Mesothelial cell of epicardium (in vitro differentiated cells): ENCODE measurements at regions not wholly inside any gene's neighbourhood (a gene's known extent, or its start where the extent isn't known, plus 50 kb on each side); places are given as distances from the start of the nearest gene placed in this dataset.

Experiments
- DNase-seq, 2 experiments: peaks; one replicate each; pipeline ENCODE4 v3.0.0; 2021; ENCODE audit warnings: low spot score in 2 of 2; ENCODE audit not compliant: unreplicated experiment in 2 of 2
- H3K27ac Mint-ChIP-seq: 2 replicates; pipeline ENCODE4 v1.8.0; 2021; ENCODE audit warnings: mixed read lengths
- H3K27me3 Mint-ChIP-seq: 2 replicates; pipeline ENCODE4 v1.8.0; 2021; ENCODE audit warnings: low read depth, mixed read lengths
- H3K36me3 Mint-ChIP-seq: 2 replicates; pipeline ENCODE4 v1.8.0; 2021; ENCODE audit warnings: mixed read lengths
- H3K4me1 Mint-ChIP-seq: 2 replicates; pipeline ENCODE4 v1.8.0; 2021; ENCODE audit warnings: mixed read lengths
- H3K4me3 Mint-ChIP-seq: 2 replicates; pipeline ENCODE4 v1.8.0; 2021; ENCODE audit warnings: mild to moderate bottlenecking, moderate library complexity, mixed read lengths
- H3K9me3 Mint-ChIP-seq: 2 replicates; pipeline ENCODE4 v1.8.0; 2021; ENCODE audit warnings: mixed read lengths
- TF ChIP-seq, protein P1 (sequence below): fragments of 200-600 bp; sonication (generic); IDR thresholded peaks from one replicate; pipeline ENCODE4 v1.5.0; 2021; ENCODE audit warnings: antibody characterized with exemption; ENCODE audit not compliant: unreplicated experiment

- Mint-ChIP-seq H3K27me3 (no peaks in the 10 kb centered on the region), H3K4me3 (no peak overlapping the region), H3K9me3 (no peaks in the 10 kb centered on the region), H3K4me1 (peaks cover 36% of the 10 kb centered on the region), H3K27ac (no peak overlapping the region), H3K36me3 (no peaks in the 10 kb centered on the region)
- TF ChIP-seq, protein P1, sequence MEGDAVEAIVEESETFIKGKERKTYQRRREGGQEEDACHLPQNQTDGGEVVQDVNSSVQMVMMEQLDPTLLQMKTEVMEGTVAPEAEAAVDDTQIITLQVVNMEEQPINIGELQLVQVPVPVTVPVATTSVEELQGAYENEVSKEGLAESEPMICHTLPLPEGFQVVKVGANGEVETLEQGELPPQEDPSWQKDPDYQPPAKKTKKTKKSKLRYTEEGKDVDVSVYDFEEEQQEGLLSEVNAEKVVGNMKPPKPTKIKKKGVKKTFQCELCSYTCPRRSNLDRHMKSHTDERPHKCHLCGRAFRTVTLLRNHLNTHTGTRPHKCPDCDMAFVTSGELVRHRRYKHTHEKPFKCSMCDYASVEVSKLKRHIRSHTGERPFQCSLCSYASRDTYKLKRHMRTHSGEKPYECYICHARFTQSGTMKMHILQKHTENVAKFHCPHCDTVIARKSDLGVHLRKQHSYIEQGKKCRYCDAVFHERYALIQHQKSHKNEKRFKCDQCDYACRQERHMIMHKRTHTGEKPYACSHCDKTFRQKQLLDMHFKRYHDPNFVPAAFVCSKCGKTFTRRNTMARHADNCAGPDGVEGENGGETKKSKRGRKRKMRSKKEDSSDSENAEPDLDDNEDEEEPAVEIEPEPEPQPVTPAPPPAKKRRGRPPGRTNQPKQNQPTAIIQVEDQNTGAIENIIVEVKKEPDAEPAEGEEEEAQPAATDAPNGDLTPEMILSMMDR, result no peak
- no peak for DNase-seq
These were observed 78.5 kb upstream of the FRMD4A start for GRCh38 chr10:14409247-14409646.

DNA sequence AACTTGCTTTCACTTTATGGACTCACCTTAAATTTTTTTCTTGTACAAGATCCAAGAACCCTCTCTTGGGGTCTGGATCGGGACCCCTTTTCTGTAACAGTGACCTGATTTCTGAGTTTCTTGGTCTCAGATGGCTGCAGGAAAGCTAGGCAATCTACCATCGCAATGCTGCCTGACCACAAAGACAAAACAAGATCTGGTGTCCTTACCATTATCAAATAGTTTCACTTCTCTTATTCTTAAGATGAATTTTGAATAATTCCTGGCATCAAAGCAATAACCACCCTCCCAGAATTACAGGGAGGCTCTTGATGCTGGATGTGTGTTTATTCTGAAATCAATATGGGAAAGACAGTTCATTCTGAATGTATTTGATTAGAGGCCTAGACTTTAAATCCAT is 77.4 kb upstream of the FRMD4A start:
- H3K27ac Mint-ChIP-seq, result no peak overlapping the region
- no peak overlapping the region for H3K4me3 Mint-ChIP-seq
- no peak for DNase-seq
- peaks cover 39% of the 10 kb centered on the region for H3K4me1 Mint-ChIP-seq
- no peaks in the 10 kb centered on the region for H3K27me3 Mint-ChIP-seq
- TF ChIP-seq, protein P1, result no peak
- no peaks in the 10 kb centered on the region for H3K9me3 Mint-ChIP-seq
- H3K36me3 Mint-ChIP-seq, result no peaks in the 10 kb centered on the region

DNA sequence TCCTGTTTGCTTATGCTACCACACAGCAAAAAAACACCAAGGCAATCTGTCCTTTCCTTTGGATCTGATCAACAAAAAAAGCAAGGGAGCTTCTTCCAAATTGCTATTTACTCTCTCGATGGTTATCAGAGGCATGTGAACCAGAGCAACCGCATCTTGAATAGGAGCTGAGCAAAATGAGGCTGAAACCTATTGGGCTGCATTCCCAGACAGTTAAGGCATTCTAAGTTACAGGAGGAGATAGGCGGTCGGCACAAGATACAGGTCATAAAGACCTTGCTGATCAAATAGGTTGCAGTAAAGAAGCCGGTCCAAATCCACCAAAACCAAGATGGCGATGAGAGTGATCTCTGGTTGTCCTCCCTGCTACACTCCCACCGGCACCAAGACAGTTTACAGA is 76.8 kb upstream of the FRMD4A start:
- DNase-seq, result no peak
- Mint-ChIP-seq H3K27ac (peak overlapping the region; percentile 79), H3K4me1 (peaks cover 41% of the 10 kb centered on the region), H3K36me3 (no peaks in the 10 kb centered on the region), H3K27me3 (no peaks in the 10 kb centered on the region), H3K9me3 (no peaks in the 10 kb centered on the region), H3K4me3 (no peak overlapping the region)
- TF ChIP-seq, protein P1, result no peak

GRCh38 chr10:14405076-14406065 is 74.6 kb upstream of the FRMD4A start:
- DNase-seq, result no peak
- no peak overlapping the region for H3K4me3 Mint-ChIP-seq
- peaks cover 41% of the 10 kb centered on the region for H3K4me1 Mint-ChIP-seq

GRCh38 chr10:14403881-14404623 is 73.3 kb upstream of the FRMD4A start:
- Mint-ChIP-seq H3K4me3 (no peak overlapping the region), H3K4me1 (peaks cover 41% of the 10 kb centered on the region), H3K27me3 (no peaks in the 10 kb centered on the region), H3K36me3 (no peaks in the 10 kb centered on the region), H3K27ac (peak overlapping the region; percentile 90), H3K9me3 (no peaks in the 10 kb centered on the region)
- TF ChIP-seq, protein P1, result no peak
- no peak for DNase-seq

More at GRCh38 chr10:14405076-14406065, 74.6 kb upstream of the FRMD4A start:
- Mint-ChIP-seq H3K36me3 (no peaks in the 10 kb centered on the region), H3K9me3 (no peaks in the 10 kb centered on the region), H3K27me3 (no peaks in the 10 kb centered on the region), H3K27ac (peak overlapping the region; percentile 98)
- TF ChIP-seq, protein P1, result no peak
